Vagina (tissue), 2 donors: ENCODE measurements at regions not wholly inside any gene's neighbourhood (a gene's known extent, or its start where the extent isn't known, plus 50 kb on each side); places are given as distances from the start of the nearest gene placed in this dataset.

Source experiments
- POLR2A ChIP-seq, 2 donors: fragments of 450-650 bp; IDR thresholded peaks; one replicate each; pipeline ENCODE4 v1.6.1; 2017; ENCODE audit warnings: antibody characterized with exemption in 2 of 2, mild to moderate bottlenecking in 2 of 2, moderate library complexity in 2 of 2
- POLR2AphosphoS5 ChIP-seq, 2 donors: sonication (generic); formaldehyde crosslinking; IDR thresholded peaks; one replicate each; pipeline ENCODE4 v1.9.0; 2017; ENCODE audit warnings: antibody characterized with exemption in 2 of 2, mild to moderate bottlenecking in 2 of 2, low read depth in 1 of 2; ENCODE audit not compliant: insufficient read depth in 1 of 2
- TF ChIP-seq, protein P1 (sequence below), 3 experiments: fragments of 450-650 bp in 2 of 3; fragments of 200-600 bp in 1 of 3; sonication (generic) in 1 of 3; IDR thresholded peaks; one replicate each; pipeline ENCODE4 v1.5.1; 2017 to 2019; ENCODE audit warnings: antibody characterized with exemption in 3 of 3, mild to moderate bottlenecking in 2 of 3, moderate library complexity in 2 of 3

DNA sequence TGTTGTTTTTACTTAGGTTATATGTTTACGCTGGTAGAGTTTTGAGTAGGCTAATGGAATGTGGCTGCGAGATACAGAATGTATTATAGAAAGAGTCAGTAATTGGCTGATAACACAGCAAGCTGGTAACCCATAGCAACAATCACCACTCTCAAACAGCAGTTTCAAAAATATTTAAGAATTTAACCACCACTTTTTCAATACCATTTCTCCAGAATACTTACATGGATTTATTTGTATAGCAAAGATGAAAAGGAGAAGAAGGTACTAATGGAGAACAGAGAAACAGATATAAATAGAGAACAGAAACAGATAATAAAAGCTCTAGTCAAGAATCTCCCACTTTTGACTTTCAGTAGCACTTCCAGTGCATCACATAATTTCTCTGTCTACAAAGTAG, 188.3 kb upstream of the SLC39A10 start:
- TF ChIP-seq POLR2AphosphoS5 (IDR thresholded peaks at IDR 0.05; ENCODE audit: insufficient read depth in 1 of 2, low read depth in 1 of 2) (no peak), POLR2A (IDR thresholded peaks at IDR 0.05) (no peak)
- TF ChIP-seq, protein P1, sequence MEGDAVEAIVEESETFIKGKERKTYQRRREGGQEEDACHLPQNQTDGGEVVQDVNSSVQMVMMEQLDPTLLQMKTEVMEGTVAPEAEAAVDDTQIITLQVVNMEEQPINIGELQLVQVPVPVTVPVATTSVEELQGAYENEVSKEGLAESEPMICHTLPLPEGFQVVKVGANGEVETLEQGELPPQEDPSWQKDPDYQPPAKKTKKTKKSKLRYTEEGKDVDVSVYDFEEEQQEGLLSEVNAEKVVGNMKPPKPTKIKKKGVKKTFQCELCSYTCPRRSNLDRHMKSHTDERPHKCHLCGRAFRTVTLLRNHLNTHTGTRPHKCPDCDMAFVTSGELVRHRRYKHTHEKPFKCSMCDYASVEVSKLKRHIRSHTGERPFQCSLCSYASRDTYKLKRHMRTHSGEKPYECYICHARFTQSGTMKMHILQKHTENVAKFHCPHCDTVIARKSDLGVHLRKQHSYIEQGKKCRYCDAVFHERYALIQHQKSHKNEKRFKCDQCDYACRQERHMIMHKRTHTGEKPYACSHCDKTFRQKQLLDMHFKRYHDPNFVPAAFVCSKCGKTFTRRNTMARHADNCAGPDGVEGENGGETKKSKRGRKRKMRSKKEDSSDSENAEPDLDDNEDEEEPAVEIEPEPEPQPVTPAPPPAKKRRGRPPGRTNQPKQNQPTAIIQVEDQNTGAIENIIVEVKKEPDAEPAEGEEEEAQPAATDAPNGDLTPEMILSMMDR (IDR thresholded peaks at IDR 0.05): no peak
